ENCODE measurements at regions not wholly inside any gene's neighbourhood (a gene's known extent, or its start where the extent isn't known, plus 50 kb on each side); places are given as distances from the start of the nearest gene placed in this dataset.

DNA sequence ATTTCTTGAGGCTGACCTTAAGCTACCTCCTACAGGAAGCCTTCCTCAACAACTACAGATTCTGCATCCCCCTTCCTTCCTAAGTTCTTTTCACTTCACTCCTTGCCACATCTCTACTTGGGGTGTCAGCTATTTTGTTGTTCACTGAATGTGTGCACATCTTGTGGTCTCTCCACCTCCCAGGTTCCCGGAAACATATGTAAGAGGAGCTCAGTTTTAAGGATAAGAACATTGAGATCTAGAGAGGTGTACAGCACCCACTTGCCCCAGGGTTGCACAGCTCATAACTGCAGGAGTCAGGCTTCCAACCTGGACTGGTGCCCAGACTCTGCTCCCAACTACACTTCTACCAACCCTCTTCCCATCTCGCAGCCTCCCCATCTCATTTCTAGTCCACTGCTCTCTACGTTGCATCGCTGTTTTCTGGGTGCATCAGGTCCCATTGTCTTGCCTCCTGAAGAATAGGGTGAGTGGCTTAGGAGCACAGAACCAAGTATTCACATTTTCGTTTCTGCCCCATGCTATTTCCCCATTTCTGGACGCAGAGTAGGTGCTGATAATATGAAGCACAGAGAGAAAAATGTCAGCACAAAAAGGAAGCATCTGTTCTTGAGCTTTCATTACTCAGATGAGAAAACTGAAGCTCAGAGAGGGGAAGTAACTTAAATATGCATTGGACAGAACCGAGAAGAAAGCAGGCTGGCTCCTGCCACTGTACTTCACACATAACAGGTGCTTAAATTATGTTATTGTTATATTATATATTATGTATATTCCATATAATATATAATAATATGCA is 292.0 kb upstream of the CCL2 start:
- H3K4me1 ChIP-seq (ENCODE audit: control insufficient read depth in 2 of 2, insufficient read depth in 2 of 2, low read length in 2 of 2), result peaks cover 26 to 31% of the 10 kb centered on the region in 2 donors
- peak overlapping the region; percentile 65 for H2AFZ ChIP-seq (ENCODE audit: insufficient read depth, low read depth, low read length, poor library complexity, severe bottlenecking)
- WGBS (ENCODE audit: insufficient coverage), result 6% methylated on average over 5 of the region's 7 CpGs
- TF ChIP-seq, protein P1, sequence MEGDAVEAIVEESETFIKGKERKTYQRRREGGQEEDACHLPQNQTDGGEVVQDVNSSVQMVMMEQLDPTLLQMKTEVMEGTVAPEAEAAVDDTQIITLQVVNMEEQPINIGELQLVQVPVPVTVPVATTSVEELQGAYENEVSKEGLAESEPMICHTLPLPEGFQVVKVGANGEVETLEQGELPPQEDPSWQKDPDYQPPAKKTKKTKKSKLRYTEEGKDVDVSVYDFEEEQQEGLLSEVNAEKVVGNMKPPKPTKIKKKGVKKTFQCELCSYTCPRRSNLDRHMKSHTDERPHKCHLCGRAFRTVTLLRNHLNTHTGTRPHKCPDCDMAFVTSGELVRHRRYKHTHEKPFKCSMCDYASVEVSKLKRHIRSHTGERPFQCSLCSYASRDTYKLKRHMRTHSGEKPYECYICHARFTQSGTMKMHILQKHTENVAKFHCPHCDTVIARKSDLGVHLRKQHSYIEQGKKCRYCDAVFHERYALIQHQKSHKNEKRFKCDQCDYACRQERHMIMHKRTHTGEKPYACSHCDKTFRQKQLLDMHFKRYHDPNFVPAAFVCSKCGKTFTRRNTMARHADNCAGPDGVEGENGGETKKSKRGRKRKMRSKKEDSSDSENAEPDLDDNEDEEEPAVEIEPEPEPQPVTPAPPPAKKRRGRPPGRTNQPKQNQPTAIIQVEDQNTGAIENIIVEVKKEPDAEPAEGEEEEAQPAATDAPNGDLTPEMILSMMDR (IDR thresholded peaks at IDR 0.05), result no peak
- no peak for TF ChIP-seq EZH2 (IDR thresholded peaks at IDR 0.05; ENCODE audit: borderline replicate concordance, insufficient read depth, low read depth, low read length, poor library complexity, severe bottlenecking)
- H3K4me2 ChIP-seq (replicated peaks; ENCODE audit: low read depth, low read length, poor library complexity, severe bottlenecking), result peak overlapping the region; percentile 47
- H4K20me1 ChIP-seq (ENCODE audit: control insufficient read depth, insufficient read depth, low read length, poor library complexity, severe bottlenecking), result no peaks in the 10 kb centered on the region
- H3K9me3 Mint-ChIP-seq (ENCODE audit: insufficient read depth), result peaks cover 3% of the 10 kb centered on the region
- peaks cover 0 to 11% (median 3%) of the 10 kb centered on the region in 3 donors for H3K9me3 ChIP-seq (ENCODE audit: control extremely low read depth in 1 of 3, control insufficient read depth in 2 of 3, insufficient read depth in 1 of 3, low read length in 2 of 3)
- no peak overlapping the region for H3K4me3 Mint-ChIP-seq
- intact Hi-C loops (cut with micrococcal nuclease), result no loop called here
- CTCF ChIA-PET, result no interaction called here
- DNase-seq (peak; percentile 43), ATAC-seq (ENCODE audit: low read depth) (no peak)
- peaks cover 6% of the 10 kb centered on the region for H3K27me3 Mint-ChIP-seq
- no peaks in the 10 kb centered on the region for H3K36me3 ChIP-seq (replicated peaks in 1 of 2; ENCODE audit: control extremely low read depth in 1 of 2, control insufficient read depth in 1 of 2, extremely low read depth in 1 of 2, insufficient read depth in 2 of 2, low read length in 1 of 2)
- peaks cover 26% of the 10 kb centered on the region for H3K4me1 Mint-ChIP-seq
- no peaks in the 10 kb centered on the region for H3K27me3 ChIP-seq (replicated peaks in 1 of 4; ENCODE audit: control extremely low read depth in 1 of 4, control insufficient read depth in 3 of 4, insufficient read depth in 4 of 4, low read length in 3 of 4)
- H3K27ac ChIP-seq (ENCODE audit: low read length in 2 of 2), result no peak overlapping the region
- peak overlapping the region; percentile 8 for H3K27ac Mint-ChIP-seq
- H3K79me2 ChIP-seq (ENCODE audit: control insufficient read depth, insufficient read depth, low read length), result no peaks in the 10 kb centered on the region
- POLR2A ChIA-PET, result no interaction called here
- H3K4me3 ChIP-seq (ENCODE audit: control extremely low read depth in 1 of 5, extremely low read depth in 1 of 5, insufficient read depth in 1 of 5, low read depth in 2 of 5, low read length in 4 of 5), result no peak overlapping the region
- H3K9ac ChIP-seq (ENCODE audit: low read length), result no peak overlapping the region

DNA sequence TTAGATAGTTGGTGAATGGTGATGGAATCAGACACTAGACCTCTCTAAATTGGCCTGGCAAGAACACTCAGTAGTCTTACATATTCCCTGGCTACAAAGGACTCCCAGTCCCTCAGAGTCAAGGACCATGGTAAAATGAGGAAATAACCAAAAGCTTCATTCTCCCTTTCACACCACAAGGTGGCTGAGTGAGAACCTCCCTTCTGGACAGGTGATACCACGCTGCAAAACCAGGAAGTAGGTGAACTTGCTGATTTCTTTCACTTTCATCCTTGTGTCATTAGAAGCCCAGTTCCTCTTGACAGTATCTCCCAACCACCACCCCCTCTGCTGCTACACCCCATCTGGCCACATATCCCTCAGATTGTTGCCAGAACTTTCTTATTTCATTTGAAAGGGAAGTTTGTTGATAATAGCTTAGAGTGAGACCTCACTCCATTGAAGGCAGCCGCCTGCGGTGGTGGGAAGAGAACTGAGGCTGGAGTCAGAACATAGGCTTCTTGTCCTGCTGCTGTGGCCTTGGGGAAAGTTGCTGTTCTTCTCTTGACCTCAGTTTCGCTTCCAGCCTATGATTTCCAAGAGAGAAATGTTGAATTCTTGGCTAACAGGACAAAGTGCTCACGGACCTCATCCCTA is 290.6 kb upstream of the CCL2 start:
- Histone ChIP-seq H3K27me3 (replicated peaks in 1 of 4; ENCODE audit: control extremely low read depth in 1 of 4, control insufficient read depth in 3 of 4, insufficient read depth in 4 of 4, low read length in 3 of 4) (peaks cover 0 to under 1% (median 0%) of the 10 kb centered on the region in 4 experiments), H3K9me3 (ENCODE audit: control extremely low read depth in 1 of 3, control insufficient read depth in 2 of 3, insufficient read depth in 1 of 3, low read length in 2 of 3) (peaks cover 0 to 3% (median 3%) of the 10 kb centered on the region in 3 donors), H3K4me3 (ENCODE audit: control extremely low read depth in 1 of 5, extremely low read depth in 1 of 5, insufficient read depth in 1 of 5, low read depth in 2 of 5, low read length in 4 of 5) (peak overlapping the region in 1 of 5 experiments; percentile 33), H3K4me2 (replicated peaks; ENCODE audit: low read depth, low read length, poor library complexity, severe bottlenecking) (peak overlapping the region; percentile 52), H3K27ac (ENCODE audit: low read length in 2 of 2) (peak overlapping the region; percentile 10 to 54), H3K9ac (ENCODE audit: low read length) (peak overlapping the region; percentile 13), H4K20me1 (ENCODE audit: control insufficient read depth, insufficient read depth, low read length, poor library complexity, severe bottlenecking) (no peaks in the 10 kb centered on the region), H3K79me2 (ENCODE audit: control insufficient read depth, insufficient read depth, low read length) (no peaks in the 10 kb centered on the region), H2AFZ (ENCODE audit: insufficient read depth, low read depth, low read length, poor library complexity, severe bottlenecking) (peak overlapping the region; percentile 83), H3K4me1 (ENCODE audit: control insufficient read depth in 2 of 2, insufficient read depth in 2 of 2, low read length in 2 of 2) (peaks cover 34 to 42% of the 10 kb centered on the region in 2 donors), H3K36me3 (replicated peaks in 1 of 2; ENCODE audit: control extremely low read depth in 1 of 2, control insufficient read depth in 1 of 2, extremely low read depth in 1 of 2, insufficient read depth in 2 of 2, low read length in 1 of 2) (no peaks in the 10 kb centered on the region)
- CTCF ChIA-PET, result no interaction called here
- ATAC-seq (ENCODE audit: low read depth) (peak; percentile 83), DNase-seq (peak; percentile 76)
- intact Hi-C loops (cut with micrococcal nuclease), result no loop called here
- no peak for TF ChIP-seq EZH2 (IDR thresholded peaks at IDR 0.05; ENCODE audit: borderline replicate concordance, insufficient read depth, low read depth, low read length, poor library complexity, severe bottlenecking)
- TF ChIP-seq, protein P1 (IDR thresholded peaks at IDR 0.05), result peak; percentile 43
- peak overlapping the region; percentile 28 for H3K27ac Mint-ChIP-seq
- peaks cover 13% of the 10 kb centered on the region for H3K27me3 Mint-ChIP-seq
- POLR2A ChIA-PET, result no interaction called here
- peaks cover 38% of the 10 kb centered on the region for H3K4me1 Mint-ChIP-seq
- H3K4me3 Mint-ChIP-seq, result peak overlapping the region; percentile 54
- WGBS (ENCODE audit: insufficient coverage), result 42% methylated on average over 3 of the region's 5 CpGs
- no peaks in the 10 kb centered on the region for H3K9me3 Mint-ChIP-seq (ENCODE audit: insufficient read depth)
